ENCODE measurements at regions not wholly inside any gene's neighbourhood (a gene's known extent, or its start where the extent isn't known, plus 50 kb on each side); places are given as distances from the start of the nearest gene placed in this dataset.

DNA sequence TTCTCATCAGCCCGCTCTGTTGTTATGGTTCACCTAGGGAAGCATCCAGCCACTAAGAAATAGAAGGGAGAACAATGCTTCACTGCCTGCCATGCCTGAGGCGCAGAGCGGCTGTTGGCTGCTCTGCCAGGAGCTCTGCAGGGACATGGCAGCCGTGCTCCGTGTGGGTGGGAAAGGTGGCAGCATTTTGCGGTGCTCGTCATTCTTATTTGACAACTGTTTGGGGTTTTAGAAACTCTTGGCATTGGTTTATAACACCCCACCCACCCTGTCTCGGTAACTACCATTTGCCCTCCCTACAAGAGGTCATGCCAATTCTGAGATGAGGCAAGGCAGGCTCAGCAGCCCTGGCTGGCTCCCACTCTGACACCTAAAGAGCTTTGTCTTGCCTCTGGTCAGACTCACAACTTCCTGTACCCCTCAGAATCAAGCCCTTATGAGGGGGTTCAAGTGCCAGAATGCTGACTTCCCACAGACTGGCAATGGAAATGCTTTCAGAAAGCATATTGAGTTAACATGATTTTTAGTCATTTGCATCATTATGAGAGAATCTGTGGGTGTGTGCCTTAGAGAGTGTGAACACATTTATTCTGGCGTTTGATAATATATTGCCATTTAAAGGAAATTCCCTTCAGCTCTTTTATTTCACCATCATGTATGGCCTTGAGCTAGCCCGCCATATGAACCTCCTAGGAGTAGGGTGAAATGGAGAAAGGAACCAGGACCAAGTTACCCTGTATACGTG lies 288.0 kb upstream of the ANKRD55 start:
- TF ChIP-seq, protein P1, sequence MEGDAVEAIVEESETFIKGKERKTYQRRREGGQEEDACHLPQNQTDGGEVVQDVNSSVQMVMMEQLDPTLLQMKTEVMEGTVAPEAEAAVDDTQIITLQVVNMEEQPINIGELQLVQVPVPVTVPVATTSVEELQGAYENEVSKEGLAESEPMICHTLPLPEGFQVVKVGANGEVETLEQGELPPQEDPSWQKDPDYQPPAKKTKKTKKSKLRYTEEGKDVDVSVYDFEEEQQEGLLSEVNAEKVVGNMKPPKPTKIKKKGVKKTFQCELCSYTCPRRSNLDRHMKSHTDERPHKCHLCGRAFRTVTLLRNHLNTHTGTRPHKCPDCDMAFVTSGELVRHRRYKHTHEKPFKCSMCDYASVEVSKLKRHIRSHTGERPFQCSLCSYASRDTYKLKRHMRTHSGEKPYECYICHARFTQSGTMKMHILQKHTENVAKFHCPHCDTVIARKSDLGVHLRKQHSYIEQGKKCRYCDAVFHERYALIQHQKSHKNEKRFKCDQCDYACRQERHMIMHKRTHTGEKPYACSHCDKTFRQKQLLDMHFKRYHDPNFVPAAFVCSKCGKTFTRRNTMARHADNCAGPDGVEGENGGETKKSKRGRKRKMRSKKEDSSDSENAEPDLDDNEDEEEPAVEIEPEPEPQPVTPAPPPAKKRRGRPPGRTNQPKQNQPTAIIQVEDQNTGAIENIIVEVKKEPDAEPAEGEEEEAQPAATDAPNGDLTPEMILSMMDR (IDR thresholded peaks at IDR 0.05): no peak
- no peak for TF ChIP-seq POLR2A (IDR thresholded peaks at IDR 0.05)

Data from right lobe of liver (tissue), 4 donors.